GM18951 (cell line): ENCODE measurements at regions not wholly inside any gene's neighbourhood (a gene's known extent, or its start where the extent isn't known, plus 50 kb on each side); places are given as distances from the start of the nearest gene placed in this dataset.

Experiments
- POLR2A ChIP-seq: IDR thresholded peaks from 4 replicates; pipeline ENCODE4 v1.6.1; 2011; ENCODE audit warnings: mild to moderate bottlenecking; ENCODE audit not compliant: insufficient read length, insufficient read depth; ENCODE audit errors: extremely low read depth
- in situ Hi-C: fragments of 300-500 bp; cut with MboI; formaldehyde crosslinking; loops from one replicate; pipeline ENCODE4 v1.12.0; 2022; ENCODE audit warnings: low sequenced_read_pairs, mixed read lengths, inconsistent platforms; ENCODE audit not compliant: unreplicated experiment

DNA sequence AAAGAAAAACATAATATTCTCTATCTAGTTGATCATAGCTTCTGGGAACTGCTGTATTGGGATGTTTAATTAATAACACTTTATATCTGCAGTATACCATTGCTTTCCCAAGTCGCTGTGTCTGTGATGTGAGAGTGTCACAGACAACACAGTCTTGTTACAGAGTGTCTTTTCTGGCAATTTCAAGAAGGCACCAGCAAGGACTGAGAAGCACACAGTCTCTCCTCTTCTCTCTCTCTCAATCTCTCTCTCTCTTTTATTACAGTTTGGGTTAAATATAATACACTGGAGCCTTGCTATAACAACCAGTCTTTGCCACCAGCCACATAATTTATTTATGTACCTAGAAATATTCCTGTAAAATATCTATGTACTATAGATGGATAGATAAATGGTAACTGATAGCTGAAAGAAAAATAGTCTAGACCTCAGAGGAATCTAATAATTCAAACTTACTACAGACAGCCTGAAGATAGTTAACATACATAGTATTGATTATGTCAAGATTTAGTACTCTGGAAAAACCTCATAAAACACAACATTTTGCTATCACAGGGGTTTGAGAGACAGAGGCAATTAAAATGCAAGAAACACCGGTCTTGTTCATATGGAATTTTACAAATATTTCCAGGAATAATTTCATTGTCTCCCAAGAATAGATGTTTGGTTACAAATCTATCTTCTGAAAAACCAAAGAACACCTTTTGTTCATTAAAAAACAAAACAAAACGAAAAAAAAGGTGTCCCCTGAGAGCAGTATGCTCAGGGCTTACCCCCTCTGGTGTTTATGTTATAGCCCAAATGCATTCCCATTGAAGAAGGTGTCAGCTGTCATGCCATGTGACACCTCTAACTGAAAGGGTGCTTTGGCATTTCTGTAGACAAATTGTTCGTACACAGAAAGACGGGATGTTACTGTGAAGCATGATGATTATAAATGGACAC lies 507.8 kb downstream of the TBC1D4 start:
- in situ Hi-C loops, result no loop called here
- no peak for TF ChIP-seq POLR2A

DNA sequence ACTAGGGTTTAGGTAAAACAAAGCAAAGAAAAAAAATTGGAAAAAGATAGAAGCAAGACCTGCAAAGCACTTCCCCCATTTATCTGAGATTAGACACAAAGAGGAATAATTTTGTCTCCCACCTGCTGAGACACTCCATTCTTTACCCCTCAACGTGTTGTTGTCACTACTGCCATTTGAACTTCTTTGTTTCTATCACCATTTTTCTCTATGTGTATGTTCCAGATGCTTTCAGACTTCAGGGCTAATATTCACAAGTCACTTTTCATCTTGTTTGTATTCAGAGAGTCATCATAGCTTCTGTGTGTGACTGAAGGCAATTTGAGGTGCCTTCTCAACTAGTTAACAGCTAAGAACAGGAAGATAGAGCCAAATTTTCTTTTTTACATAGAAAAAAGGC lies 512.5 kb downstream of the TBC1D4 start:
- in situ Hi-C loops, result no loop called here
- TF ChIP-seq POLR2A, result no peak

DNA sequence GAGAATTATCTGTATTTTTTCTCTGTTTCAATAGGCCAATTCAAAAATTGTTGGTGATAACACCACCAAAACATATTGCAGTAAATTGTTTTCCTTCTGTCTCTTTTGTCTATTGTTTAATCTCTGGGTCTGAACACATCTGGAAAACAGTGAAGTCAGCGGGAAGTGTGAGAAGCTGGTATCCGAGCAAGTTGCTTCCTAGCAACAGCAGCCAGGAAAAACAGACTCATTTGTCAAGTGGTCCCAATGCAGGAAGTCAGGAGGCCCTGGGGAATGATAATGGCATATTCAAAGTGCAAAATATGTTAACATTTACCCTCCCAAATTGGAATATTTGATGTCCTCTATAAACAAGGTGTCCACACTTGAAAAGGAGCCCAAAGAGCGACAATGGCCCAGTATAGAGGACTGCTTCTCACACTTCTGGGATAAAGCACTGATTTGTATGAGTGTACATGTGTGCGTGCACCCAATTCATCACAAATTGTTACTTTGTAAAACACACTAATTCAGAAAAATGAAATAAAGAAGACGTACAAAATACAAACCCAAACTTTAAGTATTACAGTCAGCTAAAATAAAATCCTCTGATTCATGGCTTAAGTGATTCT lies 515.0 kb downstream of the TBC1D4 start:
- TF ChIP-seq POLR2A, result no peak
- in situ Hi-C loops, result no loop called here

DNA sequence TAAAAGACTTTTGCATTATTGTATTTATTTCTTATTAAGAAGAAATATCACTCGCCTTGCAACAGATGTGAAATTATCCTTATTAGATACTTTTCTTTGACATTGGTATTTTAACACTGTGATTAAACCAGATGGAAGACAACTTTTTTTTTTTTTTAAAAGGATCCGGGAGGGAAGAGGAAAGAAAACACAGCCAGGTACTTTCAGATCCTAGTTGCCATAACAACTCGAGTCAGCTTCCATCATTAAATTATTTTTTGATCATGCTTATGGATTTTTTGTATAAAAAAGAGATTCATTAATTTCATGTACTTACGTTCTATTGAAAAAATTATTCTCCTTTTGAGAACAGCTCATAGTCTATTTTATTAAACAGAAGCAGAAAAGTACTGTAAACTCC lies 515.7 kb downstream of the TBC1D4 start:
- TF ChIP-seq POLR2A, result no peak
- in situ Hi-C loops, result no loop called here

DNA sequence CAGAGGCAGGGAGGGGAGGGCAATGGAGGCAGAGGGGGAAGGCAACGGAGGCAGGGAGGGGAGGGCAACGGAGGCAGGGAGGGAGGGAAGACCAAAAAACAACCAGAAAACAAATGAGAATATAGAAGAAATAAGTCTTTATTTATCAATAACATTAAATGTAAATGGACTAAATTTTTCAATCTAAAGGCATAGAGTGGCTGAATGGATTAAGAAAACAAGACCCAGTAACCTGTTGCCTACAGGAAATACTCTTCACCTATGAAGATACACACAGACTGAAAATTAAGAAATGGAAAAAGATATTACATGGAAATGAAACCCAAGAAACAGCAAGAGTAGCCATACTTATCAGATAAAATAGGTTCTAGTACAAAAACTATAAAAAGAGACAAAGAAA lies 536.3 kb downstream of the TBC1D4 start:
- in situ Hi-C loops, result no loop called here
- no peak for TF ChIP-seq POLR2A

DNA sequence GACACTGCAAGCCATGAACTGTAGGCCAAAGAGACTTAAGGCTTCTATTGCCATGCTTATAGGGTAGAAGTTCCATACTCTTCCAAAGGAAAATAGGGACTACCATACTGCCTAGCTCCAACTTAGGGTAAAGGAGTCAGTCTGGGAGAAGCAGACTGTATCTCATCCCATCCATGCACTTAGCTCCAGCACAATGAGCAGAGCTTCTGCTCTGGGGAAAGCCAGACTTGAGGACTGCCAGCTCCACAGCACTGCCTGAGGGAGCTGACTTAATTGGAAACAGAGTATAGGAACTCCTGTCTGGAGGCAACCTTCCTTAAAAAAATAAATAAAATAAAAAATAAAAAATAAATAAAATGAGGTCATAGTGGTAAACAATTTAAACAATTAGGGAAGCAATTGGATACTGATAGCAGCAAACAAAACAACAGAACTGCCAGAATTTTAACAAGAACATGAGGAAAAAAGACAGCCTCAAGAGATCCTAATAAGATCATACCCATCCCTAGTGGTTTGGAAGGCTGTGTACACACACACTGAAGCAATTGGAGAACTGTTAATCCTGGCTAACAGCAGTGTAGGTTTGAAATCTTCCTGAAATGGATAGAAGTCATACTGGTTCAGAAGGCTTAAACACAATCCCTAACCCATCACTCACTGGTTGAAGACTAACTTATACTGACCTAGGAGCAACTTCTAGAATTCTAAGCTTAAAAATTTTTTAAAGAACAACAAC lies 550.1 kb downstream of the TBC1D4 start:
- TF ChIP-seq POLR2A, result no peak
- in situ Hi-C loops, result no loop called here

DNA sequence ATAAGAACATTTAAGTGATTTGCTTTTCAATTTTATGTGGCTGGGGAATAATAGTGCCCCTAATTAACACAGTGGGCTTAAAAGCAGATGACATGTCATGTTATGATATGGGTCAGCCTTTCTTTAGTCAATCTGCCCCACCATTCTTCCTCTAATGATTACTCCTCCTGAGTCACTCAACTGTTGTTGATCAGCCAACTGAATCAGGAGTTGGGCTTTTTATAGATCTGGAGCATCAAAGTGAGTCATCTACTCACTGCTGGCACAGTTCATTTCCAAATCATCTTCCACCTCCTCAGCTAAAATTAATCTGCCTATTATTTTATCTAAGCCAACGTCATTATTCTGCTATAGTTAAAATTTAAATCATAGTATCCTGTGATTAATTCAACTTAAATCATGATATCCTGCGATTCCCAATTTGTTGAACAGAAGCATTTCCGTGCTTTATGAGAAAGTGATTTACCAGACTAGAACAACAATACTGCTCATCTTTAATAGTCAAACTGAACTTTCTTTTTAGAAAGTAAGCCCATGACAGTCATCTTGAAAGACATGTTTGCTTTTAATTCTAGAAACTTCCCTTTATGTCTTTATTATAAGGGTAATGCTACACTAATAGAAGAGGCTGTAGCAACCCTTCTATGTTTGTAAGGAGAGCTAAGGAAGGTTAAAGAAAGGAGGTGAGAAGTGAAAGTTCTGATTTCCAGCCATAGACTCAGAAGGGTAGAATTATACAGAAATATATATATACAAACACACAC lies 551.4 kb downstream of the TBC1D4 start:
- TF ChIP-seq POLR2A, result no peak
- in situ Hi-C loops, result no loop called here

DNA sequence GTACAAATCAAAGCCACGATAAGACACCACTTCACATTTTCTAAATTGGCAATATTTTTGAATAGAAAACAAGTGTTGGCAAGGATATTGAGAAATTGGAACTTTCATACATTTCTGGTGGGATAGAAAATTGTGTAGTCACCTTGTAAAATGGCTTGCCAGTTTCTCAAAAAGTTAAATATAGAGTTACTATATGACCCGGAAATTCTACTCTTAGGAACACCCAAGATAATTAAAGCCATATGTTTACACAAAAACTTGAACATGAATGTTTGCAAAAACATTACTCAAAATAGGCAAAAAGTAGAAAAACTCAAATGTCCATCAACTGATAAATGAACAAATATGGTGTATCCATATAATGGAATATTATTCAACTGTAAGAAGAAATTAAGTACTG lies 552.5 kb downstream of the TBC1D4 start:
- in situ Hi-C loops, result no loop called here
- no peak for TF ChIP-seq POLR2A

DNA sequence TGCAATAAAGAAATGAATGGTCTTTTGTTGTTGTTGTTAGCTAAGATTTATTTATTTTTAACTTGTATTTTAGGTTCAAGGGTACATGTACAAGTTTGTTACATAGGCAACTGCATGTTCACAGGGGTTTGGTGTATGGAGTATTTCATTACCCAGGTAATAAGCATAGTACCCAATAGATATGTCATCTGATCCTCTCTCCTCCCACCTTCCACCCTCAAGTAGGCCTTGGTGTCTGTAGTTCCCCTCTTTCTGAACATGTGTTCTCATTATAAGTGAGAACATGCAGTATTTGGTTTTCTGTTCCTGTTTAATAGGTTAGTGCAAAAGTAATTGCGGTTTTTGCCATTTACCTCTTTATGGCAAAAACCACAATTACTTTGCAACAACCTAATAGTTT lies 554.1 kb downstream of the TBC1D4 start:
- no peak for TF ChIP-seq POLR2A

DNA sequence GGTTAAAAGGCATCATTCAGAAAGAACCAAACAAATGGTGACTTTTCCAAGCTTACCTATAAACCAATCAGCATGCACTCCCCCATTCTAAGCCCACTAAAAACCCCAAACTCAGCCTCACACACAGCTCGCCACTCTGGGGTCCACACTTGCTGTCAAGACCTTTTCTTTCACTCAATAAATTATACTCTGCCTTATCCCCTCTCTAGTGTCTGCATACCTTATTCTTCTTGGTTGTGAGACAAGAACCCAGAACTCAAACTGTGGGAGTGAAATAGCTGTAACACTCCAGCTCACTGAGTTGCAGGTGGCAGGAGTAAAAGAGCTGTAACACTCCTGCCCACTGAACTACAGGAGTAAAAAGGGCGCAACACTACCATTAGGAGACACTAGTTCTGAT lies 559.0 kb downstream of the TBC1D4 start:
- TF ChIP-seq POLR2A, result no peak
- in situ Hi-C loops, result no loop called here

More for the DNA sequence above, 554.1 kb downstream of the TBC1D4 start:
- in situ Hi-C loops, result no loop called here

DNA sequence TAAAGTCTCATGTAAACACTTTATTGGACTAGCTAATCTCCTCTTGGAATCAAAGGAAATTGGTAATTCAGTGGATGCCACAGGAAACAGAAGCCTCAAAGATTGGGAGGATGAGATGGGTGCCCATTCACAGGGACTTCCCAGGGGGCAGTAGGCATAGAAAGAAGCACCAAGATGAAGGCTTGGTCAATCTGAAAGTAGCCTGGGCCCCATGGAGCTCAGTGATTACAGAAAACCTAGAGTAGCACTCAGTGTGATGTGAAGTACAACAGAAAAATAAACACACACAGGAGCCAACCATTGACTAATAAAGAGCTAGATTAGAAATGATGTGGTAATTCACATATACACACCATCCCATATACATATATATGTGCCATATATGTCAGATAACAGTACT lies 560.6 kb downstream of the TBC1D4 start:
- in situ Hi-C loops, result no loop called here
- no peak for TF ChIP-seq POLR2A

DNA sequence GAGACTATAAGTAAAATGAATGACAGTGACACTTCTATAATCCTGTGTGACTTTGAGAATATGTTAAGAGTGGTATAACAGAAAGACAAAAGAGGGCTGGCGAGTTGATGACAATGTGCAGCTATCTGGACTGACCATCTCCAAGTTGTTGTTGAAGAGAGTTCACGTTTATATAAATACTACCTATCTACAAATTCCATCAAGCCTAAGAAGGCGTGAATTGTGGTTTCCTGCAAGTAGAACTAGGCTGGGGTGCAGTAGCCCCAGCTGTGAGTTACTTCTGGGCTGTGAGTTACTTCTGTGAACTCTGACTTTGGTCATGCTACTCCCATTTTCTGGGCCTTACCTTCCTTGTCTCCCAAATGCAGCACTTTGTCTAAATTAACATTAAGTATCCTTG lies 561.0 kb downstream of the TBC1D4 start:
- in situ Hi-C loops, result no loop called here
- no peak for TF ChIP-seq POLR2A

DNA sequence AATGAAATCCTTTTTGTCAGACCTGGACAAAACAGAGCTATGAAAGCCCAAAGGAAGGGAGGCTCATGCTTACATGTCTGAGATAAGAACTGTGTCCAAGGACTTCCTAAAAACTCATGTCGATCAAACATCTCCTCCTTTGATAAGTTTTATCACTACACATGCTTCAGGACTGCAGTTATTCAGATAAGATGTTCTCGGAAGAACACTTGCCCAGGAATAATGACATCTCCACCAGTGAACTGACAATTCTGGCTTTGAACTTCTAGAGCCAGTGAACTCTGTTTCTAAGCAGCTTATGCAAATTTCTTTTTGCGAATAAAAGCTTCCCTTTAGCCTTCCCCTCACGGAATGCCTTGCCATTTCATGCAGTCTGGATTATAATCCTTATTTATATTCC lies 561.6 kb downstream of the TBC1D4 start:
- in situ Hi-C loops, result no loop called here
- no peak for TF ChIP-seq POLR2A
